ENCODE measurements at regions not wholly inside any gene's neighbourhood (a gene's known extent, or its start where the extent isn't known, plus 50 kb on each side); places are given as distances from the start of the nearest gene placed in this dataset.

- Histone ChIP-seq H3K27ac (no peak overlapping the region), H3K36me3 (no peaks in the 10 kb centered on the region)
- TF ChIP-seq CTCF (IDR thresholded peaks at IDR 0.05; ENCODE audit: low read depth, low read length): no peak
Observed at GRCh38 chr4:33349376-33349775, 2629.2 kb downstream of the PCDH7 start.

GRCh38 chr4:33357121-33357520 lies 2637.0 kb downstream of the PCDH7 start:
- Histone ChIP-seq H3K4me3 (no peak overlapping the region), H3K36me3 (no peaks in the 10 kb centered on the region), H3K4me1 (ENCODE audit: low read depth) (no peaks in the 10 kb centered on the region), H3K27ac (no peak overlapping the region), H3K9me3 (ENCODE audit: low read depth) (no peaks in the 10 kb centered on the region), H3K27me3 (no peaks in the 10 kb centered on the region)
- DNase-seq (ENCODE audit: low read depth in 1 of 2, low spot score in 1 of 2): no peak
- no peak for TF ChIP-seq CTCF (IDR thresholded peaks at IDR 0.05; ENCODE audit: low read depth, low read length)

More at GRCh38 chr4:33349376-33349775, 2629.2 kb downstream of the PCDH7 start:
- Histone ChIP-seq H3K4me1 (ENCODE audit: low read depth) (no peaks in the 10 kb centered on the region), H3K4me3 (no peak overlapping the region), H3K27me3 (no peaks in the 10 kb centered on the region), H3K9me3 (ENCODE audit: low read depth) (no peaks in the 10 kb centered on the region)
- no peak for DNase-seq (ENCODE audit: low read depth in 1 of 2, low spot score in 1 of 2)

GRCh38 chr4:33369446-33369845 lies 2649.3 kb downstream of the PCDH7 start:
- Histone ChIP-seq H3K27ac (no peak overlapping the region), H3K4me1 (ENCODE audit: low read depth) (no peaks in the 10 kb centered on the region), H3K9me3 (ENCODE audit: low read depth) (no peaks in the 10 kb centered on the region), H3K27me3 (no peaks in the 10 kb centered on the region), H3K4me3 (no peak overlapping the region), H3K36me3 (no peaks in the 10 kb centered on the region)
- peak in 1 of 2 donors; percentile 68 for DNase-seq (ENCODE audit: low read depth in 1 of 2, low spot score in 1 of 2)
- no peak for TF ChIP-seq CTCF (IDR thresholded peaks at IDR 0.05; ENCODE audit: low read depth, low read length)

- no peaks in the 10 kb centered on the region for H3K27me3 ChIP-seq
- no peaks in the 10 kb centered on the region for H3K4me1 ChIP-seq (ENCODE audit: low read depth)
- no peak for DNase-seq (ENCODE audit: low read depth in 1 of 2, low spot score in 1 of 2)
- no peaks in the 10 kb centered on the region for H3K36me3 ChIP-seq
- H3K27ac ChIP-seq: no peak overlapping the region
- H3K4me3 ChIP-seq: no peak overlapping the region
- no peak for TF ChIP-seq CTCF (IDR thresholded peaks at IDR 0.05; ENCODE audit: low read depth, low read length)
- H3K9me3 ChIP-seq (ENCODE audit: low read depth): no peaks in the 10 kb centered on the region
Observed at GRCh38 chr4:33381816-33382215, 2661.6 kb downstream of the PCDH7 start.

- peak; percentile 22 for TF ChIP-seq CTCF (IDR thresholded peaks at IDR 0.05; ENCODE audit: low read depth, low read length)
- H3K9me3 ChIP-seq (ENCODE audit: low read depth): no peaks in the 10 kb centered on the region
- H3K4me1 ChIP-seq (ENCODE audit: low read depth): no peaks in the 10 kb centered on the region
- H3K4me3 ChIP-seq: no peak overlapping the region
- H3K27me3 ChIP-seq: no peaks in the 10 kb centered on the region
- H3K36me3 ChIP-seq: no peaks in the 10 kb centered on the region
- no peak overlapping the region for H3K27ac ChIP-seq
- peak in 1 of 2 donors; percentile 16 for DNase-seq (ENCODE audit: low read depth in 1 of 2, low spot score in 1 of 2)
Observed at GRCh38 chr4:33386764-33387163, 2666.6 kb downstream of the PCDH7 start.

- Histone ChIP-seq H3K27me3 (no peaks in the 10 kb centered on the region), H3K9me3 (ENCODE audit: low read depth) (no peaks in the 10 kb centered on the region), H3K36me3 (no peaks in the 10 kb centered on the region), H3K27ac (no peak overlapping the region), H3K4me3 (no peak overlapping the region), H3K4me1 (ENCODE audit: low read depth) (no peaks in the 10 kb centered on the region)
- DNase-seq (ENCODE audit: low read depth in 1 of 2, low spot score in 1 of 2): no peak
- TF ChIP-seq CTCF (IDR thresholded peaks at IDR 0.05; ENCODE audit: low read depth, low read length): no peak
Observed at GRCh38 chr4:33390976-33391375, 2670.8 kb downstream of the PCDH7 start.
